NCI-H345 treated with DMSO at 0.1 percent for 48 hours (cell line): ENCODE measurements at regions not wholly inside any gene's neighbourhood (a gene's known extent, or its start where the extent isn't known, plus 50 kb on each side); places are given as distances from the start of the nearest gene placed in this dataset.

Experiments
- DNase-seq: peaks from one replicate; lab custom pipeline; 2025; ENCODE audit not compliant: unreplicated experiment; lab: John Stamatoyannopoulos, UW

DNA sequence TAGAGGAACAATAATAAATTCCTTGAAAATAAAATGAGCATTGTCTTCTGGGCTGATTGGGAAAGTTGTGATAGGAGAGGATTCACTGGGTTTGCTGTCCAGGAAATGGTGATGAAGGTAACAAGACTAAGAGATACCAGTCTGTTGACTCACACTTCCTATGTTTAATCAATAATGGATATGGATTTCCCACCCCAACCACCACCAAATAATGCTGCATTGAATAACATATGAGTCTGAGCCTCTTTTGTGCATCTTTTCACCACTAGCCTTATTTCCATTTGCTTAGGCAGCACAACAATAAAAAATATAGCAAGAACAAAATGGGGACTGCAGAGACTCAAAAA is 120.2 kb upstream of the NFIB start:
- DNase-seq = no peak

DNA sequence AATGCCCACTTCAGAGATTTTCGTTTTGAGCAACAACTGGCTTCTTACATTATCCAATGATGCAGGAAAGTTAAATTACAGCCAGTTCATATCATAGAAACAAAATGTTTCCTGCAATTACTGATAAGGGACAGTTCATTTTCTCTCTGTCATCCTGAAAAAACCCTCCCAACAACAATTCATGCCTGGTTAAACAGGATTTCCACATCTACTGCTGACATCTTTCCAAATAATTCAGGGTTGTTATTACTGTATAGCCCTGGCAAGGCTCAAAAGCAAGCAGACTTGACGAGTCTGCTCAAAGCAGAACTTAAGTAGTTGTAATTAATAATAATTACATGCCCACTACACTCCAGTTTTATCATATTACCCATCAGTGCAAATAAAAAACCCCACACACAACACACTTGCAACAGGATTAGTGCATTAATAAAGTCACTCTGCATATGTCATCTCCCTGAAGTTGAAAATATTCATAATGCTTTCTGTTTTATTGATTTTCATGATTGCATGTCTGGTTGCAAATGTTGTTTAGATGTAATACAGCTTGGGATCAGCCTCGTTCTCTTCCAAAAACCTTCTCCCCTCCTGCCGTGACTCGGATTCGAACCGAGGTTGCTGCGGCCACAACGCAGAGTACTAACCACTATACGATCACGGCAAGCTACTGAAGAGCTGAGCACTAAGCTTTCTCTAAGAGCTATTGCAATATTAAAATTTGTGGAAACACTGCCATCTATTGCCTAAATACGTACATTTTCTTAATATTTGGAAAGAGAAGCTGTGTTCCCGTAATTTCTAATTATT is 119.6 kb upstream of the NFIB start:
- DNase-seq = no peak

DNA sequence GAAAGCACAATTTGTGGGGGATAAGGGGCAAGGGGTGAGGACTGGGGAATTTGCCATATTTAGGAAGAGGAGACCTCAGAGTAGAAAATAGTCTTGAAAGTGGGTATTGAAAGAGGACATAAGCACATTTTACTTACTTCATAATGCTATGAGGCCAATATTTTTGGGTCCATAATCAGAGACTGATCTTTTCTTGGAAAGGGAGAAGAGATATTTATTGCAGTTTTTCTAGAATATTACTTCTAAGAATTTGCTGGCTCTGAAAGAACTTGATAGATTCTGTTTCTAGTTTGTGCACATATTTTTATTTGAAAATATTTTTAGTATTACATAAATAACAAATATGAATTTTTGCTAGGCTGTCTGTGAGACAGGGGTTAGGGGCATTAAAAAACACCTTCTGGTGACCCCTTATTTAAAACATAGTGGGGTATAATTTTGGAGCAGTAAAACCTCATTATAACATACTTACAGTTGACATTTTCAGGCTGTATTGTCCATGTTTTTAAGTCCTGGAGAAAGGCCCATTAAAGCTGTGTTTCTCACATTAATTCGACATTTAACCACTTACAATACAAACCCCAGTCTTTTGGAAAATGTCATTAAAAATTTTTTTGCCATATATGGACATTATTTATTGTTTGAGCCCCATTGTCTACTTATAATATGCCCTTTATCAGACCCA is 118.9 kb upstream of the NFIB start:
- no peak for DNase-seq

DNA sequence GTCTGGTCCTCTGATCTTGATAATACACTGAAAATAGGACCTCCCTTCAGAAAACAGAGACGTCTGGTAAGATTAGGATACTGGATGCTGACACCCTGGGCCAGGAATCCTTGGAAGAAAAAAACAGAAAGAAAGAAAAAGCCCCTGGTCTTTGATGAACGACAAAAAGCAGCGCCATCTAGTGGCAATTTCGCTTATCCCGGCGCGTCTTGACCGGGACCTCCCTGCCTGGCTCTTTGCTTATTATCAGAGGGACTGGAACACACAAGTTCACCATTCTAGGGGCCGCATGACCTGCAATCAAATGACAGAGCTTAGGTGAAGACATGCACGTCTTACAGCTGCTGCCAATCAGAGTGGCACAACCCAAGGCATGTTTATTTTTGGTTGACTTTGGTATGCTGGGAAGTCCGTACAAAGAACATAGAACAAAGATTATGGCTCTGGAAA is 114.9 kb upstream of the NFIB start:
- DNase-seq = peak; percentile 49

DNA sequence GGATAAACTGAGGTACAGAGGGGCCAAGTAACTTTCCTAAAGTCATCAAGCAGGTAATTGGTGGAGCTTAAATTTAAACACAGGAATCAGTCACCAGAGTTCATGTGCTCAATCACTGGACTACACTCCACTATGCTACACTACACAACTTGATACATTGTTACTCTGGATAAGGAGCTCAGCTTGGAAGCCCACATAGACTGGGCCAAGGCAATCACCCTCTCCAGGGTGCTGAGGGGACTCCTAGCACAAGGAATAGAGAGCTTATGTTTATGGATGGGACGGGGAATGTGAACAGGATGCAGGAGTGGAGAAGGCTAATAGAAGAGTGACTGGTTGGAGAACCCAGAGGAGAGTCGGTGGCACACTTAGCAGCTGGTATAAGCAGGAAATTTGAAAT is 113.5 kb upstream of the NFIB start:
- no peak for DNase-seq

DNA sequence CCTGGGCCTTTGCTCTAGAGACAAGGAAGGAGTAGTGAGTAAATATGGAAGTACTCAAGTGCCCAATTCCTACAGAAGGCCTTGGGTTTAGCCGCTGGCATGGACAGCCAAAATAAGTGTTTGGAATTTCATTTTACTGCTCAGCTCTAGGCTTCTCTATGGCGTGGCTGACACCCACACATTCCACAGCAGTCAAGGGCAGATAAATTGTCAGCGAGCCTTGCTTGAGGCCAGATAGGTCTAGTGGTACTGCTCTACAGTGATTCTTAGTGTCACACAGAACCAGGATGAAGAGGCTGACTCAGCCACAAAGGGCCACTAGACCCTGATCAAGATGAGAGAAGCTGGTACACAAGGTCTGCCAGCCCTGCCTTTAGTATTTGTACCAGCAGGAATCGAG is 111.0 kb upstream of the NFIB start:
- DNase-seq = no peak

DNA sequence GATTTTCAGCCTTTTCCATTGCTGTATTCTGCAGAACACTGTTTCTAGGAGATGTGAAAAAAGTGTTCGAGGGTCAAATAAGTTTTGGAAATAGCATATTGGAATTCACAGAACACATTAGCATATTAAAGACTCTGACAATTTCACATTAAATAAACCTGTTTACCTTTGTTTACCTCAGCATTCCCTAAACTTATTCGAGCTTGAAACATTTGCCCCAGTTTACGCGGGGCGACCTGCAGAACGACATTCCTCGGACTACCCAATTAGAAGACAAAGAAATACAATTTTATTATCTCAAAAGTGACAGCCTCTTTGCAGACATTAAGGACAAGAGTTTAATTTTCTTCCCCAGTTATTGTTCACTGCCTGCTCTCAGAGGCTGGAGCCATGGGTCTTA is 110.3 kb upstream of the NFIB start:
- DNase-seq = no peak

DNA sequence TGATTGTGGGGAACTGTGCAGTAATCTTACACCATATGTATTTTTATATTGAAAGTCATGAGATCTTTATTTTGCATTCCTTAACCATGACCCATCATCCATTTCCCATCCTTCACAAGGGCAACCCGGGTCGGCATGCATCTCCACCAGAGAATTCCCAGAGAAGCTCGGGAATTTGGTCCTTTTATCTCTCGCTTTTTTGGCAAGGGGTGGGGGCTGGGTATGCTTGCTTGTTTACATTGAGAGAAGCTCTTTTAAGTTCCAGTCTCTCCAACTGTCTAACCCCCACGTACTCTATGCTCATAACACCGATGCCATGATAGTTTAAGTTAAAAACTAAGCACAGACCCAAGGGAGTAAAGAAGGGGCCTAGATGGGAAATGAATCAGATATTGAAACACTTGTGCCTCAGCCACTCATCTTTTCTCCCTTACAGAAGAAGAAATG is 109.9 kb upstream of the NFIB start:
- no peak for DNase-seq

DNA sequence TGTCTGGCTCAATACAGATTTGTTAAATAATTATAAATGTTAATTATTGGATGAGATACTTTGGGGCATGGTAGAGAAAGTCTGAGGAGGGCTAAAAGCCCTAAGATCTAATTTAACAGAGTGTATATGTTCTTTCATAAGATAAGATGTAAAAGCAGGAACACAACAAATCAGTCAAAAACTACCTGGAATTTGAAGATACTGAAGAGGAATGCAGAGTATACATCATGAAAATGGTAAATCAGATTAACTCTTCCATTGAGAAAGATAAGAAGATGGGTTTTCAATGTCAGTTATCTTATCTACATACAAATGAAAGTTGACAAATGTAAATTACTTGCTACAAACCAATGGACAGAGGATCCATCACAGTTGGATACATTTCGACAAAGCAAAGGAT is 107.3 kb upstream of the NFIB start:
- DNase-seq = no peak

DNA sequence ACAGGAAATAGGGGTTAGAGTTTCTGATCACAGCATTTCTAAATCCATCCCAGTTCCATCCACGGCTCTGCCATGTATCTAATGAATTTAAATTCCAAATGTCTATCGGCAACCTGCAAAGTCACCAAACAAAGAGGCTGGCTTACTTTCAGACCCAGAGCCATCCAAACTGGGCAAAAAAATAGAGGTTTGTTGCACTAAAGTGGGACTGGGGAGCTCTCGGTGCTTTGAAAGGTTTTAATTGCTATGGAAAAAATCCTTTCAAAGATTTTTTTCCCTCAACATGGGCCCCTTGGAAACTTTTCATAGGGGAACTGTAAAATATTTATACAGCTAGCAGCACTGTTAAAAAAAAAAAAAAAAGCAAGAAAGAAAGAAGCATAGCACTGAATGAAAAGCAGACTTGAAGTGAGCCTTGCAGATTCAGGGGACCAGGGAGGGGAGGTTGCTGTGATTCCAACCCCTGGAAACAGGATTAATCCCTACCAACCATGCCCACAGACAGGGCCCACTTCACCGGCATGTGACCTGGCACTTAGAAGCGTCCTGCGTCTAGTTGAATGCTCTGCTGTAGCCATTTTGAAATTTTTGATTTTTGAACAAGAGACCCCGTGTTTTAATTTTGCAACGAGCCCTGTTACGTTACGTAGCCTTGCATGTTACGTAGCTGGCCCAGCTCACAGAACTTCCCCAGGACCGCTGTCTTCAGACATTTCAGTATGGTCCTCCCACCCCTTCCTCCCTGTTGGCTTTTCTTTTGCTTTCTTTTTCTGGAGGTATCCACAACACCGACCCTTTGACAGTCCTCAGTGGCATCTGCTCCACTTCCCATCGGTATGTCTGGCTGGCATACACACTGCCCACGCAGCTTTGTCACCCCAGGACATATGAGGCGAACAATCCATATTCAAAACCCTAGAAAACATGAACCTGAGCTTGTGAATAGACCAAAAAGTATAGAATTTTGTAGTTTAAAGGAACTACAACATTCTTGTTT is 105.3 kb upstream of the NFIB start:
- DNase-seq = no peak

DNA sequence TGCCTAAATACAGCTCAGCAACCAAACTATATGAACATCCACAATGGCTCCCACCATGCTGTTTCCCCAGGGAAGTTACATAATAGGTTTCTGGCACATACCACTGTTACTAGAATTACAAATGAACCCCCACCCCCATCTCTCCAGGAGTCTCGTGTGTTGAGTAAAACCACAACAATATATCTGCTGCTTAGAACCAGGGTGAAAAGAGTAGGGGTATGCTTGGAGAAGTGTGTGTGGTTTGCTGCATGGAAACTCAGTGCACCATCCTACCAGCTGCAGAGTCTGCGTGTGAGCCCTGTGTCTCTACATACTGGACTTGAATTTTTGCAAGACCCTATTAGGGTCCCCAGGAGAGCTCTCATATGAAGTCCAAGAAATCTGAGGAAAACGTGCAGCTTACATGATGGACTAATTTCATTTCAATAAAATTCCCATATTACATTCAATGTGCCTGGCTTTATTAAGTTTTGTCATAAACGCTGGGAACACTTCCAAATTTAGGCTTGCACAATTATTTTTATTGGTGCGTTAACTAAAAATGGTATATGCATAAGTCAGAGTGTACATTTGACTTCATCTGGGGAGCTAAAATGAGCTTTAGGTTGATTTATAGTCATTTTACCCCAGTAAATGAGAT is 104.5 kb upstream of the NFIB start:
- DNase-seq = no peak

DNA sequence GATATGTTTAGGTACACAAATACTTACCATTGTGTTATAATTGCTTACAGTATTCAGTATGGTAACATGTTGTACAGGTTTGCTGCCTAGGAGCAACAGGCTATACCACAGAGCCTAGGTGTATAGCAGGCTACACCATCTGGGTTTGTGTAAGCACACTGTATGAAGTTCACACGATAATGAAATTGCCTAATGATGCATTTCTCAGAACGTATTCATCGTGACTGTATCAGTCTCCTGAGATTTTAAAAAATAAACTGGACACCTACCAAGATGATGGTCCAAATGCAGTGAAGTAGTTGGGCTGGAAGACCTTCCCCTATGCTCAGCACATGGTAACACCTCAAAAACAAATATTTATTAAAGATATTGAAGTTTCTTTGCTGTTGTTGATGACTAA is 103.3 kb upstream of the NFIB start:
- no peak for DNase-seq

DNA sequence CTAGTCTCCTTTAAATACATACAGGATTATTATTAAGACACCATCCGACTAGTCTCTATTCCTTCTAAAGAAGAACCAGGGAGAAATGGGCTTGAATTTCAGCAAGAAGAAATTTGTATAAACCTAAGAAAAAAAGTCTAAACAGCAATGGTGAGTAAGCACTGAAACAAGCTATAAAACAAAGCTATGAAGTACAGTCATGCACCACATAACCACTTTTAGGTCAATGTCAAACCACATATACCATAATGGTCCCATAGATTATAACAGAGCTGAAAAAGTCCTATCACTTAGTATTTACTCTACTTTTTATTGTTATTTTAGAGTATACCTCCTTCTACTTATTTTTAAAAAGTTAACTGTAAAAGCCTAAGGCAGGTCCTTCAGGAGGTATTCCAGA is 102.0 kb upstream of the NFIB start:
- no peak for DNase-seq

DNA sequence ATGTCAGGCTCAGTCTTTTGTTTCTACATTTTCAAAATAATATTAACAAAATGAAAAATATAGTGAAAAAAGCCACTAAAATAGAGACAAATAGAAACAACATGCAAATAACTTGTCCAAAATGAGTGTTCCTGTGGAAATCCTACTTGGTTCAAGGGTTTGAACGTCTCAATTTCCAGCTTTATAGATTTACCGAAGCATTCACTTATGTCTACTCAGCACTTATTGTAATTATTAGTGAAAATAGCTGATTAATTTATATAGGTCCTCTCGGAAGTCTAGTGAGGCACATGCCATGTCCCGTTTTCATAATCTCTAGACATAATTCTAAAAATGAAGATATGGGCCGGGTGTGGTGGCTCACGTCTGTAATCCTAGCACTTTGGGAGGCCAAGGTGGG is 99.9 kb upstream of the NFIB start:
- no peak for DNase-seq

DNA sequence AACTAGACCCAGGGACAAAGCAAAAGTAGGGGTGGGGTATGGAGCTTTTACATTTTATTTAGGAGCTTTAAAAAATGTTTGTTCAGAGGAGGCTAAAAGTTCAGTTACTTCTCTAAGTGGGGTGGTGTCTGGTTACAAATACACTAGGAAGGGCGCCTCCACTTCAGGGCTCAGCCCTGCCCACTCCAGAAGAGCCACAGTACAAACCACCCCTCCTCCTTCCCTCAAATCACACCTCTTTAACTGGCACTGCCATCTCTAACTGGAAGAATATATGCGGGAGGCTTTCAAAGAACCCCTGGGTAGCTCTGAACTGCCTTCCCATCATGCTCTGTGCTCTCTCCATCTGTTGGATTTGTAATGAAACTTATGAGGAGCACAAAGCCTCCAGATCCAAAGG is 98.8 kb upstream of the NFIB start:
- DNase-seq = no peak

DNA sequence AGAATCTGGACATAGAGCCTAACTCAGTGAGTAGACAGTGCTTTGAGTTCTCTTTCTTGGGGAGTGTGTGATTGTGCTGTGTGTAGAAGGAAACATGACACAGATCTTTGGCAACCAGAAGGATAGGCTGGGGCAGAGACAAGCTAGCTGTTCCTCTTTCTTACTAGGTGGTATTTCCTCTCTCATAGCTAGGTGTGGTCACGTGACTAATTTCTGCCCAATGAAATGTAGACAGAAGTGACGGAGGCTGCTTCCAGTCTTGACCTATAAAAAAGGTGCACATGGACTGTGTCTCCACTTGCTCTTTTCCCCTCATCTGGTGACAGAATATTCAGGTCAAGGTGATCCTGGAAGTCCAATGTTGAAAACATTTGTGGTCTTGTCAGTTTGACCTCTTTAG is 92.5 kb upstream of the NFIB start:
- DNase-seq = no peak

DNA sequence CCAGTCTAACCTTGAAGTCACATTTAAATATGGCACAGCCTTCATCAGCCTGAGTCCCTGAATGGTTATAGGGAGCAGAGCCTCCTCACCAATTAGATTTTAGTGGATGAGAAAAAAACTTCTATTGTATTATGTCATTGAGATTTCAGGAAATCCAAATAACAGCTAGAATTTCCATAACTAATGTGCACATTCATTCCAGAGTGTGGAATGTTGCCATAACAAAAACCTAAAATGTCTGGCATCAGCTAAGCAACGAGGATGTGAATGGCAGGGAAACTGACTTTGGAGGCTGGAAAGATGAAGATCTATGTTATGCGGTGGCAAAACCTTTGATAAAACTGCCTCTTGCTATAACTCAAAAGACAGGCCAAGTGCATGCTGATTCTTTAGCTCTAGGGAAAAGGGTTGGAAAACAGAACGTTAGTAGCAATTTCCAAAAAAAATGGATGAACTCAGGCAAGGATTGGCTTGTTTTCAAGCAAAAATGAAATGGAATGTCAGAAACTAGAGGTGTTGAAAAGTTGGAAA is 91.3 kb upstream of the NFIB start:
- DNase-seq = no peak

DNA sequence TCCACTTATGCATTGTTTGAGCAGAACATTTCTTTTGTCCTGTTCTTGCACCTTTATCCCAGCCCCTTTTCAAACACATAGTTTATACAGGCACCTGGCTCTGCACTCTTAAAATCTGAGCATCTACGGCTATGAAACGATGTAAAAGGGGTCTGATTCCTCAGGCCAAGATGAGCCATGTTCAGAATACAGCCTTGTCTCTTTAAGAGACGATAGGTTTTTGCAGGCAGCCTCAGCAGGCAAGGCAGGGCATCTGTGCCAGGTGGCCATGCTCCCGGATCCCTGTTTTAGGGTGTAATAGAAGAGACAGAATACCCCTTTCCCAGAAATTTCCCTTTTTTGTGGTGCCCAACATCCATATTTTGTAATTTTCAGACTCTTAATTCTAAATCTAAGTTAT is 89.1 kb upstream of the NFIB start:
- DNase-seq = peak; percentile 9

DNA sequence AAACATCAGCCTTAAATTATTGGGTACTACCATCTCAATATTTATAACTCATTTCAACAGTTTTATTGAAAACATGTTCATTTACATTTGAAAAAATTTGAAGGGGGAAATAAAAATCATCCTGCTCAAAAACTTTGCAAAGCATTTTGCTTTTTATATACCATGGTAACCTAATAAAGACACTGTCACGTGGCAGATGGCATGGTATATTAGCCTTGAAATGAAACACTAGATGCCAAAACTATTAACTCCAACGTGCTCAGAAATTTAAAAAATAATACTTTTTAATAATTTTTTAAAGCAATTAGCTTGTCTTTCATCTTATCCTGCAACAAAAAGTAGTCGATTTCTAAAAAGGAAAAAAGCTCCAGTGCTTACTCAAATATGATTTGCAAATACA is 88.6 kb upstream of the NFIB start:
- DNase-seq = no peak

DNA sequence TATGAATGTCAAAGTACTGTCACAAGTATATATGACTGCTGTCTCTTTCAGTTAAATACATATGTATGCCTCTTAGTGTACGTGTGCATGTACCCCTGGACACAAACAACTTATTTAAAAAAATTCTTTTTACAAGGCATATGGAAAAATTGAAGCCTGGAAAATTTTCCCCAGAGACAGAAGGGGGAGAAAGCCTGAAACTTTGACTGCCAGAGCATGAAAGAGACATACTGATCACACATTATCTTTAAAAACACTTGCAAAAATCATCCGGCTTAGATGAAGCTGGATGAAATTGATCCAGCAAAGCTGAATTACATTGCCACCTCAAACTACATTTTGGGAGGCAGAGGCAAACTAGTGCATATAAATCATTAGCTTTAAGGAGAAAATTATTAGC is 88.0 kb upstream of the NFIB start:
- DNase-seq = no peak

DNA sequence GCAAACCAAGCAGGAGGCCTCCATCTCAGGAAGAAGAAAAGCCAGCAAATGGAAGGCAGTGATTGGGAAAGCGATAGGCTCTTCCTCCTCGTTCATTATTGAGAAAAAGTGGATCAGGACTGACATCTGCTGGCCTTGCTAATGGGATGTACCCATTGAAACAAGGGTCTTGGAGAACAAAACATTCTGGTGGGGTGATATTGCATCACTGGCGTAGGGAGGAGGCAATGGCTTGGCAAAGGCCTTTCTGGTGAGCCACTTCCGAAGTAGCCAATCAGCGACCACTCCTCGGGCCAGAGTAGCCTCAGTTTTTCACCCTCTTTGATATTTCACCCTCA is 86.7 kb upstream of the NFIB start:
- peak; percentile 27 for DNase-seq
